GM18520 (cell line): ENCODE measurements at regions not wholly inside any gene's neighbourhood (a gene's known extent, or its start where the extent isn't known, plus 50 kb on each side); places are given as distances from the start of the nearest gene placed in this dataset.

Experiments used
- ATAC-seq: cut with Tn5 transposase; IDR thresholded peaks from one replicate; pipeline ENCODE4 v1.9.1; 2021; ENCODE audit not compliant: unreplicated experiment

DNA sequence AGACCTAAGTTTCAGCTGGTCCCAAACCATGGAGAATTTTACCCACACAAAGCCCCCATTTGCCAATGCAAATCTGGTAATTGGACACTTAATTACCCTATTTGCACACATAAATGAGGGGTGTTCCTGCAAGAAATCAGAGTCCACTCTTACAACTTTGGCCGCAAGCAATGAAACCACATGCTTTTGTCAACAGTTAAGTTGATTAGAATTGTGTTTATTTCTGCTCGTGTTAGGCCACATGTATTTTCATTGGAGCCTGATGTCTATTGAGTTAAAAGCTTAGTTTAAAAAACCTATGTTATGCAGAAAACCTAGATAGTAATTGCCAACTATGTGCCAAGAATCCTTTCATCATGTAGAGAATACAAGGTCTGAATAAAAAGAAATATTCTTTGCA lies 153.8 kb upstream of the CMC1 start:
- no peak for ATAC-seq

- no peak for ATAC-seq
Measured at GRCh38 chr3:28088811-28089526, 152.4 kb upstream of the CMC1 start.

GRCh38 chr3:28089527-28089897 lies 151.9 kb upstream of the CMC1 start:
- ATAC-seq = no peak

- ATAC-seq = no peak
Measured at GRCh38 chr3:28099296-28099695, 142.1 kb upstream of the CMC1 start.

- ATAC-seq = no peak
Measured at GRCh38 chr3:28101705-28102104, 139.7 kb upstream of the CMC1 start.

GRCh38 chr3:28103861-28104260 lies 137.6 kb upstream of the CMC1 start:
- ATAC-seq = no peak

GRCh38 chr3:28104896-28105534 lies 136.4 kb upstream of the CMC1 start:
- ATAC-seq = no peak

GRCh38 chr3:28109829-28110228 lies 131.6 kb upstream of the CMC1 start:
- ATAC-seq = no peak

DNA sequence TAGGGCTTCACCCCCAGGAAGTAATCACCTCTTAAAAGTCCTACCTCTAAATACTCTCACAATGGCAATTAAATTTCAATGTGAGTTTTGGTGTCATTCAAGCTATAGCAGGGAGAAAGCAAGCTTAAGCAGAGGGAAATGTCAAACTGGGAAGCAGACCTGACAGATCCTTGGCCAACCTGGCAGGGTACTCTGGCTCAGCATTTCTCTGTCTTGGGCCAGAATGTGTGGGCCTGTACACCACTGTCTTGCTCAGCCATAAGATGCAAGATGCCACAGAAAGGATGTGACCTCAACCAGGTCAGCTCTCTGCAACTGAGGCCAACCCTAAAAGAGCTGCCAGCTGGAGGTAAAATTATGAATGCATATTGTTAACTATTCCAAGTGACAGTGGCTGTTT lies 130.6 kb upstream of the CMC1 start:
- no peak for ATAC-seq

DNA sequence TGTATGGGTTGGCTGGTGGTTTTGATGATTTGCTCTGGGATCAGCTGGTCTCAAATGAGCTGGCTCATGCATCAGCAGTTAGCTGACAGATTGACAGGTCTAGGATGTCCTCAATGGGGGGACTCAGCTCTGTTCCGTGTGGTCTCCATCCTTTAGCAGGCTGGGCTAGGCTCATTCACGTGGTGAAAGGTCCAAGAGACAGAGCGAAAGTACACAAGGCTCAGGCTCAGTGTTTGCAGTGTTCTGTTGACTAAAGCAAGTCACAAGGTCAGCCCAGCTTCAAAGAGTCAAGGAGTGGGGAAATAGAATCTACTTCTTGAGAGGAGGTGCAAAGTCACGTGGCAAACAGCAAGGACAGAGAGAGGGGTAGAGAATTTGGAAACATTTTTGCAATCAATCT lies 126.5 kb upstream of the CMC1 start:
- no peak for ATAC-seq

GRCh38 chr3:28115316-28115715 lies 126.1 kb upstream of the CMC1 start:
- no peak for ATAC-seq

GRCh38 chr3:28117598-28117997 lies 123.8 kb upstream of the CMC1 start:
- ATAC-seq = no peak

- no peak for ATAC-seq
Measured at GRCh38 chr3:28118087-28118486, 123.3 kb upstream of the CMC1 start.

GRCh38 chr3:28122227-28122626 lies 119.2 kb upstream of the CMC1 start:
- ATAC-seq = no peak

DNA sequence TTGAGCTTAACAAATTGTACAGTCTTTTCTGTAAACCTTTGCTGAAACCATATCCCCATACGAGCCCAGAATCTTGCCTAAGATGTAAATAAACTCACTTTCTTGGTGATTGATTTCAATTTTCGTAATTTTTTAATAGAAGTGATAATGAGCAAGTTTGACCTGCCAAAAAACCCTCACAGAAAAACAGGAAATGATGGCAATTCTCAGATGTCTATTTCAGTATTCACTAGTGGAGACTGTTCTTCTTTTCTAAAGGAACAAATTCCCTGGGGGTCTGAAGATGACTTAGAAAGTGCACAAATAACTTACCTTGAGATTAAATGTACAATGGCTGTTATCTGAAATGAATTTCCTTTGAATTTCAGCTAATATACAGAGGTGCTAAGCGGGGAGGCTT lies 116.5 kb upstream of the CMC1 start:
- ATAC-seq = no peak

- ATAC-seq = no peak
Measured at GRCh38 chr3:28125342-28125741, 116.1 kb upstream of the CMC1 start.

GRCh38 chr3:28130836-28131235 lies 110.6 kb upstream of the CMC1 start:
- ATAC-seq = no peak

DNA sequence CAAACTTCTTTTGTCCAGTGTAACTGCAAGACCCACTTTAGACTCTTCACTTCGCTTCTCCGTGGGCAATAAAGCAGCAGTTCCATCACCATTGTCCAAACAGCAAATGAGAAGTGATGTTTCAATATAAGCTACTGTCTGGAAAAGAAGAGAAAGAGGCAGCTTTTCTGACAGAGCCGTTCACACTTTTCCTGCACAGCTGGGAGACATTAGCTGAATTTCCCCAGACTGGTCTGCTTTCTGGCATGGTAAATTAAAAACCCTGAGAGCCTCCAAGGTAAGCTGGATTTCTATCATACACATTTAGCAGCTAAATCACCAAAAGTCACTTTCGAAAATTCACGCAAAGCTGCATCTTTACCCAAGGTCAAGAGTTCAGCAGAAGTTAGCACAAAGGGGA lies 108.5 kb upstream of the CMC1 start:
- ATAC-seq = no peak

DNA sequence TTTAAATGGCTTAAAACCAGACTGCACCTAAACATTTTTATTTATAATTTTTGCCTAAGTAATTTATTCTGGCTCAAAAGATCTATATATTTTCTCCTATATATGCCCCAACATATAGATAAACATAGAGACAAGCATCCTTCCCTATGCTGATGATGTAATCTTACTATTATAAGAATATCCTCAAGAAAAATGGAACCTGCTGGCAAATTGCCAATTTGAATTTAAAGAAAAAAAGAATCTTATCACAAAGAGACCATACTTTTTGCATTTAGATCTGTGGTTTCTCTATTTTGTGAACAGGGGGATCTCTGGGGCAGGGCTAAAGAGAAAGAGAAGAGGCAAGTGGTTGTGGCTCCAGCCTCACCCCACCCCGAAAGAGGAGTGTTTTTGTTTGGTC lies 107.2 kb upstream of the CMC1 start:
- no peak for ATAC-seq

- ATAC-seq = no peak
Measured at GRCh38 chr3:28134792-28135375, 106.5 kb upstream of the CMC1 start.

DNA sequence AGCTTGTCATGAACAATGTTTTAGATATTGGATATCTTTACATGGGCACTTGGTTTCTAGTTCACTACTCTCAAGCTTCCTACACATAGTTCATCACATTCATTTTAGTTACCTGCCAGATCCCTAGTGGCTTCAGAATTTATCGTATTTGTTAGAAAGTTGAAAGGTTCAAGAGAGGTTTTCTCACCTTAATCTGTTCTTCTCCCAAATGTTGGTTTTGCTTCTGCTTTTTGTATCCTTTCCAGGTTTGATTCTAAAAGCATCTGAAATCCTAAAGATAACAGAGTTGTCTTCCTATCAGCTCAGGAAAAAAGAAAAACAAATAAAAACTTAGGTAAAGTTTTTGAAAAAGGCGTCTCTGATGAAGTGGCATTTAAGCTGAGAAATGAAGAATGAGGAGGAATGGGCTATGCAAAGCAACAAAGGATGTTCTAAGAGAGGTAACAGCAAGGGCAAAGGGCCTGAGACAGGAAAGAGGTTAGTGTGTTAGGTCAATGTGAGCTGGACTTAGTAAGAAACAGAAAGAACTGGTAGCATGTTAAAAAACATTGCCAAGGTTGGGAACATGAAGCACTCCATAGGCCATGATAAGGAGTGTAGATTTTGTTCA lies 104.7 kb upstream of the CMC1 start:
- ATAC-seq = no peak

- ATAC-seq = no peak
Measured at GRCh38 chr3:28138043-28138610, 103.3 kb upstream of the CMC1 start.
